ENCODE measurements at regions not wholly inside any gene's neighbourhood (a gene's known extent, or its start where the extent isn't known, plus 50 kb on each side); places are given as distances from the start of the nearest gene placed in this dataset.

- no peaks in the 10 kb centered on the region for H3K79me2 ChIP-seq (ENCODE audit: low read depth)
- H2AFZ ChIP-seq (replicated peaks): no peak overlapping the region
- H3K36me3 ChIP-seq: no peaks in the 10 kb centered on the region
Observed at GRCh38 chr6:133644892-133645619, 243.9 kb upstream of the TCF21 start.

GRCh38 chr6:133645966-133646740 lies 242.8 kb upstream of the TCF21 start:
- no peaks in the 10 kb centered on the region for H3K4me1 ChIP-seq
- no peak overlapping the region for H3K9ac ChIP-seq
- H3K9me3 ChIP-seq (ENCODE audit: low read depth): no peaks in the 10 kb centered on the region
- Mint-ChIP-seq H3K9me3 (no peaks in the 10 kb centered on the region), H3K27me3 (ENCODE audit: insufficient read depth, low read depth) (no peaks in the 10 kb centered on the region), H3K4me1 (peaks cover 12% of the 10 kb centered on the region), H3K4me3 (no peak overlapping the region), H3K36me3 (no peaks in the 10 kb centered on the region), H3K27ac (no peak overlapping the region)
- no peaks in the 10 kb centered on the region for H3K36me3 ChIP-seq
- H3K27ac ChIP-seq: no peak overlapping the region
- no peak overlapping the region for H3K4me2 ChIP-seq
- H3K27me3 ChIP-seq: no peaks in the 10 kb centered on the region
- TF ChIP-seq EZH2 (IDR thresholded peaks at IDR 0.05): no peak
- TF ChIP-seq EZH2phosphoT487 (IDR thresholded peaks at IDR 0.05): no peak
- TF ChIP-seq CTCF (IDR thresholded peaks at IDR 0.05): no peak
- H3K4me3 ChIP-seq: no peak overlapping the region
- H3K79me2 ChIP-seq (ENCODE audit: low read depth): no peaks in the 10 kb centered on the region
- H3F3A ChIP-seq (ENCODE audit: low read depth): no peaks in the 10 kb centered on the region
- no peaks in the 10 kb centered on the region for H4K20me1 ChIP-seq (ENCODE audit: low read depth)
- no peak for DNase-seq (ENCODE audit: low spot score)
- H2AFZ ChIP-seq (replicated peaks): no peak overlapping the region

More at GRCh38 chr6:133644892-133645619, 243.9 kb upstream of the TCF21 start:
- H3K4me2 ChIP-seq: no peak overlapping the region
- no peak for DNase-seq (ENCODE audit: low spot score)
- no peak overlapping the region for H3K27ac Mint-ChIP-seq
- no peaks in the 10 kb centered on the region for H3K4me1 ChIP-seq
- H3K4me3 Mint-ChIP-seq: no peak overlapping the region
- H3F3A ChIP-seq (ENCODE audit: low read depth): no peaks in the 10 kb centered on the region
- no peaks in the 10 kb centered on the region for H3K36me3 Mint-ChIP-seq
- no peak for TF ChIP-seq EZH2phosphoT487 (IDR thresholded peaks at IDR 0.05)
- no peak for TF ChIP-seq CTCF (IDR thresholded peaks at IDR 0.05)
- no peak for TF ChIP-seq EZH2 (IDR thresholded peaks at IDR 0.05)
- peaks cover 12% of the 10 kb centered on the region for H3K4me1 Mint-ChIP-seq
- H3K9me3 ChIP-seq (ENCODE audit: low read depth): no peaks in the 10 kb centered on the region
- no peak overlapping the region for H3K4me3 ChIP-seq
- H3K27ac ChIP-seq: no peak overlapping the region
- no peak overlapping the region for H3K9ac ChIP-seq
- no peaks in the 10 kb centered on the region for H3K9me3 Mint-ChIP-seq
- H3K27me3 Mint-ChIP-seq (ENCODE audit: insufficient read depth, low read depth): no peaks in the 10 kb centered on the region
- no peaks in the 10 kb centered on the region for H3K27me3 ChIP-seq
- H4K20me1 ChIP-seq (ENCODE audit: low read depth): no peaks in the 10 kb centered on the region

GRCh38 chr6:133648581-133648980 lies 240.3 kb upstream of the TCF21 start:
- Histone ChIP-seq H4K20me1 (ENCODE audit: low read depth) (no peaks in the 10 kb centered on the region), H3K36me3 (no peaks in the 10 kb centered on the region), H3K27me3 (no peaks in the 10 kb centered on the region)

More at GRCh38 chr6:133648581-133648980, 240.3 kb upstream of the TCF21 start:
- no peak overlapping the region for H3K9ac ChIP-seq
- no peaks in the 10 kb centered on the region for H3K4me1 ChIP-seq
- Mint-ChIP-seq H3K9me3 (no peaks in the 10 kb centered on the region), H3K27me3 (ENCODE audit: insufficient read depth, low read depth) (no peaks in the 10 kb centered on the region), H3K36me3 (no peaks in the 10 kb centered on the region), H3K27ac (no peak overlapping the region), H3K4me1 (peaks cover 12% of the 10 kb centered on the region), H3K4me3 (no peak overlapping the region)
- no peak overlapping the region for H3K4me2 ChIP-seq
- H2AFZ ChIP-seq (replicated peaks): no peak overlapping the region
- no peak for DNase-seq (ENCODE audit: low spot score)
- H3K4me3 ChIP-seq: no peak overlapping the region
- H3K9me3 ChIP-seq (ENCODE audit: low read depth): no peaks in the 10 kb centered on the region
- no peak overlapping the region for H3K27ac ChIP-seq
- H3K79me2 ChIP-seq (ENCODE audit: low read depth): no peaks in the 10 kb centered on the region
- TF ChIP-seq EZH2 (IDR thresholded peaks at IDR 0.05) (no peak), CTCF (IDR thresholded peaks at IDR 0.05) (no peak), EZH2phosphoT487 (IDR thresholded peaks at IDR 0.05) (no peak)
- no peaks in the 10 kb centered on the region for H3F3A ChIP-seq (ENCODE audit: low read depth)

Data from neural progenitor cell (in vitro differentiated cells).